IPS-NIHi7 (cell line): ENCODE measurements at regions not wholly inside any gene's neighbourhood (a gene's known extent, or its start where the extent isn't known, plus 50 kb on each side); places are given as distances from the start of the nearest gene placed in this dataset.
"Not testable (repeated sequence)": the region's sequence is repeated elsewhere in the genome, so short reads cannot be mapped to it uniquely, and the experiment has no call there.

Experiments
- DNase-seq: peaks from one replicate; pipeline ENCODE4 v3.0.0; 2012; ENCODE audit warnings: mixed read lengths; ENCODE audit errors: extremely low spot score

- DNase-seq: not testable (repeated sequence)
These were observed 58.7 kb downstream of the POU5F2 start for GRCh38 chr5:93682471-93683404.

GRCh38 chr5:93681432-93681831 is 60.0 kb downstream of the POU5F2 start:
- no peak for DNase-seq

GRCh38 chr5:93677359-93677891 is 64.0 kb downstream of the POU5F2 start:
- peak; percentile 53 for DNase-seq

- DNase-seq: no peak
These were observed 64.7 kb downstream of the POU5F2 start for GRCh38 chr5:93676704-93677103.

DNA sequence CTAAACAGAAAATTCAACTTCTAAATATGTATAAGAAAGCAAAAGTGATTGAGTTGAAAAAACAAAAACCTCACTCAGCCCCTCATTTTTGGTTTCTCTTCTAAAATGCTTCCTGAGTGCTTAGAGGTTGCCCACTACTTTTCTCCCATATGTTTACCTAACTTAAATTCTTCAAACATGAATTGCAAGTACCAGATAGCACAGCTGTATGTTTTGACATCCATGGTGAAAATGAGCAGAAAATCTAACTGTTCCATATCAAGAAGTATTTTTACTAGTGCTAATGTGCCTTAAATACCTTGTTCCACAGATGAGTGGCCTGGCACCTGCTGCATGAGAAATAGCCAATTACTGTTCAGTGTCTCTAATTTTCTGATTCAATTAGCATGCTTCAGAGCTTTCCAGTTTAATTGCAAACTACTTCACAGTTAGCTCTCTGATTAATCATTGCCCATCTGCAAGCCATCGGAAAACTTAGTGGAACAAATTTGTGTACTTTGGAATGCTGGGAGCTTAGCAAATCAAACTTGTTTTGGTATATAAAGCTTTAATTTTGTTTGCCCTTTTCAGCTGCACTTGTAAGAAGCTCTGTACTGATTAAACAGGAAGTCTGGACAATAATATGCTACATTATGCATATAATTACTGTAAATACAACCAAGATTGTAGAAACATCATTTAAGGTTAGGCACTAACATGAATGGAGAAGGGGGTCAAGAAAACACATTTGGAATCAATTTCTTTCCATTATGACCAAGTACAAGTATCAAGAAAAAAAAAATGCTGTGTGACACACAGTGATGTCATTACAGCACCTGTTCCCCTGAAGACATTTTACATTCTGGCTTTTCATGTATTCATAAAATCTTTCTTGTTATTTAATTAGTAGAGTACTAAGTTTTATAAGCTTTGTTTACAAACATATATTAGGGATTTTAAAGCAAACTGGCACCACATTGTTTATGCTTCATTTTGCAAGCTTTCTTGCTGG is 65.6 kb downstream of the POU5F2 start:
- DNase-seq: no peak

DNA sequence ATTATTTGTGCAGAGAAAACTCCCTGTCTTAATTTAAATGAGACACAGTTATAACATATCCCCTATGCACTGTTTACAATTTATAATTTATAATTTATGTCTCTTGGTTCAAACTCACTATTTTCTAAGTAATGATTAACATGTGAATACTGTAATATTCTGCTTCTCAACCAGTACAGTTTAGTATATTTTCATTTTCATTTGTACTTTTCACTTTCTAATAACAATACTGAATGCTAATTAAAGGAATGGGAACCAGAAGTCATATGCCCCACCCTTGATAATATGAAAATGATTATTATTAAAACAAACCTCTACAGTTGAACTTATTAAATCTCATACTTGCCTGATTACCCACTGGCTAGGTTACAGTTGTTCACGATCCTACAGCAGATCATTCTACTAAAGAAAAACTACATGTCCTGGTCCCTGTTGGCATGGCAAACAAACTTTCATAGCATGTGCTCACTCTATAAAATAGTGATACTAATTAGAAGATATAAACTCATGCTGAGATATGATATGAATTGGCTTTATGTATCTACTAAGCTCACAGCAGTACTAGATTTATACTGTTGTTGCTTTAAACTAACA is 66.4 kb downstream of the POU5F2 start:
- no peak for DNase-seq

- DNase-seq: no peak
These were observed 67.3 kb downstream of the POU5F2 start for GRCh38 chr5:93674138-93674537.

GRCh38 chr5:93673316-93673954 is 68.0 kb downstream of the POU5F2 start:
- DNase-seq: no peak

- DNase-seq: no peak
These were observed 75.8 kb downstream of the POU5F2 start for GRCh38 chr5:93665648-93666047.

DNA sequence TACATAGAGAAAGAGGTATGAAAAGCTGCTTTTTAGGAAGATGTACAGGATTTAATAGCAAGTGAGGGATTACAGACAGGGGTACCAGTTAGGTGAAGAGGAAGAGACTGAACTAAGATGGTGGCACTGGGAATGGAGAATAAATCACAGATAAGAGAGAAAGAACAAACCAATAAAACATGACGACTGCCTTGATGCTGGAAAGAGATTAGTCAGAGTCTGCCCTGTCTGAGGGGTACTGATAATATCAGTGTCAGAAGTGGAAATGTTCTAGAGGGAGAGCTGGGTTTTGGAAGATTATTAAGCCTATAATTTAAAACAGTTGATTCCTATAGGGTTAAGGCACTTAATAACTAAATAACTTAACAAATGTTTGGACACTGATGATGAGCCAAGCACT is 77.7 kb downstream of the NR2F1 start:
- no peak for DNase-seq

DNA sequence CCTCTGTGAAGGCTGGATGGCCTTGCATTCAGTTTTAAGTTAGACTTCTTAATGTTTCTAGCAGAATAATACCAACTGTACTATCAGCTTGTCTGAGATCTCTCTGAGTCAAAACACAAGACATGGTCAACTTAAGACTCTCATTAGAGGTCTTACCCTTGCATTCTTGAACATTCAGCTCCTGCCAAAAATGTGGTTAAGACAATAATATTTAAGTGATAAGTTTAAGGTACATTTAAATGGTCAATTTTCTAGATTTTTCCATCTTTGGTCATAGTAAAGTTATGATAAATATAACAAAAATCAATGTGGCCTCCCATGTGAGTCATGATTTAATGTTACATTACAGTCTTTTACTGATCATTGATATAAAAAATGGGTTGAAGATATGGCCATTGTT is 75.0 kb downstream of the NR2F1 start:
- no peak for DNase-seq

DNA sequence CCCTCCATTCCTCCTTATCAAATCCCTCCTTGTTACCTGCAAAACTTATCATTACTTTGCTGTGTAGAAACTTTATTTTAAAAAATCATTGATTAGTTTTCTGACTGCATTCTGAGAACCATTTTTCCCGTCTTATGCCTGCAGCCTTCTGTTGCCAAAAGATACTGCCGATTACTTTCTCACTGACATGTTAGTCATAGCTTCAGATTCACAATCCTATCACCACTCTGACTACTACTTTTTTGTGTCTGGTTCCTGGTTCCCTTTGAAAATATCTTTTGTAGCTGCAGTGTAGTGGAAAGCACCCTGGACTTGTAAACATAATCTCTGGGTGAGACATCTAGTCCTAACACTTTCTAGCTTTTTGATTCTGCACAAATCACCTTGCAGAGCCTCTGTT is 71.7 kb downstream of the NR2F1 start:
- no peak for DNase-seq

DNA sequence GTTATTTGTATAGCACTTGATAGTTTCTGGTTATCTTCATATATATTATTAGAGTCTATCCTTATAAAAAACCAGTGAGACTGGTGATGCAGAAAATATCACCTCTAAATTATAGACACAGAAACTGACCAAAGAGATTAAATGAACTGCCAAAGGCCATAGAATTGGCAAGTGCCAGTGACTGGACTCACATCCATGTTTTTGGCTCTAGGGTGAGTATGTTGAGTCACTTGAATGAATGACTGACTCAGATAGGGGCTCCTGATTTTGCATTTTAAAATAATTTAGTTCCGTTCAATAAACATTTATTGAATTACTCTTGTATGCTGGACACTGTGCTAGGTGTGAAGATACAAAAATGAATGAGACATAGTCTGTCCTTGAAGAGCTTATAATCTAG is 70.7 kb downstream of the NR2F1 start:
- DNase-seq: no peak

DNA sequence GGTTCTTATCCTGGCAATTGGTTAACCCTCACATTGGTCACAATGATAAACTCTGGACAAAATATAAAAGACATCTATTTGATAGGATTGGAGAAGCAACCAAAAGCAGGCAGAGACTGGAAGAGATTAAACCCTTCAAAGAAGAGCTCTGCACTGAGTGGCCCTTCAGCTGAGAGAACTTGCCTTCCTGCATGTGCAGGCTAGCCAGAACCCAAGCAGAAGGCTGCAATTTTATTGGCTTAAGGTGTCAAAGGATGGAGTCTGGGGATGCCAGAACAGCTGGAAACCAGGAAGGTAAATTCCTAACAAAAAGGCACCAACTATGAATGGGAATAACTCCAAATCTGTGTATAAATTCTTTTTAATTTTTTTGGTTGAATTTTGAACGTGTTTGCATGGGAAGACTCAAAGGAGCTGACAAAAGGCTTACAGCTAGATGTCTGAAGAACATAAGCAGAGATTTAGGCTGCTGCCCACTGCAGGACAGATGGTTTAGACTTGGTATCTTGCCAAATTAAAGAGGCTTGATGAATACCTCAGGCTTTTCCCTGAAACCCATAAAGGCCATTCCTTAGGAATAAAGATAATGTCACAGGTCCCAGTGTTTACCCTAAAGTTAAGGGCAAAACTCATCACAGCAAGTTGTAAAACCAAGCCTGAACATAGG is 66.3 kb downstream of the NR2F1 start:
- peak; percentile 20 for DNase-seq

DNA sequence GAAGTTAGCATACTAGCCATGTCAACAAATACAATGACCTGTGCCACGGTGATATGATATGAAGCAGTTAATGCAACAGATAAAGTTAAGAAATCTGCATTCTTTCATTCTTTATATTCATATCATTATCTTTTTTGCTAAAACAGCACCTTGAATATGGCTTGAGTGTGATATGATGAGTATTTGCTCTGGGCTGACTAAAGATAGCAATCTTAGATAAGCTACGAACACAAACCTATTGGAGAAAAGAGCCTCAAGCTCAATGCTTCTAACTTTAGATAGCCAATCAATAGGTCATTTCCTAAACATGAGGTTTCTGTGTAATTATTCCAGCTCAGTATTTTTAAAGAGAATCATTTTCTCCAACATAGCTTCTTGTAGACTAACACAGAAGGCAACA is 61.7 kb downstream of the NR2F1 start:
- DNase-seq: no peak
